WI38 (cell line): ENCODE measurements at regions not wholly inside any gene's neighbourhood (a gene's known extent, or its start where the extent isn't known, plus 50 kb on each side); places are given as distances from the start of the nearest gene placed in this dataset.

Source experiments
- H3K4me3 ChIP-seq: 2 replicates; pipeline ENCODE4 v1.5.1; 2011; ENCODE audit warnings: low read depth, mild to moderate bottlenecking, control low read depth, low read length
- CTCF ChIP-seq: IDR thresholded peaks from 2 replicates; pipeline ENCODE4 v1.5.1; 2012; ENCODE audit warnings: low read depth, mild to moderate bottlenecking, control low read depth, low read length

GRCh38 chr5:97644206-97644605 lies 461.2 kb upstream of the RIOK2 start:
- no peak overlapping the region for H3K4me3 ChIP-seq
- TF ChIP-seq CTCF = no peak

GRCh38 chr5:97644896-97645295 lies 461.8 kb upstream of the RIOK2 start:
- no peak overlapping the region for H3K4me3 ChIP-seq
- no peak for TF ChIP-seq CTCF

- no peak for TF ChIP-seq CTCF
- no peak overlapping the region for H3K4me3 ChIP-seq
These were observed 474.2 kb upstream of the RIOK2 start for GRCh38 chr5:97657239-97657638.

- H3K4me3 ChIP-seq = no peak overlapping the region
- no peak for TF ChIP-seq CTCF
These were observed 475.3 kb upstream of the RIOK2 start for GRCh38 chr5:97658116-97658900.

GRCh38 chr5:97666783-97667182 lies 483.7 kb upstream of the RIOK2 start:
- no peak for TF ChIP-seq CTCF
- no peak overlapping the region for H3K4me3 ChIP-seq

- no peak for TF ChIP-seq CTCF
- H3K4me3 ChIP-seq = no peak overlapping the region
These were observed 487.4 kb upstream of the RIOK2 start for GRCh38 chr5:97670447-97670846.

GRCh38 chr5:97676608-97677007 lies 493.6 kb upstream of the RIOK2 start:
- no peak overlapping the region for H3K4me3 ChIP-seq
- no peak for TF ChIP-seq CTCF
